SK-N-SH (cell line): ENCODE measurements at regions not wholly inside any gene's neighbourhood (a gene's known extent, or its start where the extent isn't known, plus 50 kb on each side); places are given as distances from the start of the nearest gene placed in this dataset.

Experiments used
- CTCF ChIA-PET: fragments of 300-600, 350-600 bp; formaldehyde crosslinking; extraction: SDS; loops from one replicate; lab custom pipeline; 2021; lab: Yijun Ruan, JAX
- POLR2A ChIA-PET: fragments of 350-600 bp; sonication (Branson Sonifier 250); formaldehyde crosslinking; extraction: SDS; loops from one replicate; lab custom pipeline; 2020; ENCODE audit warnings: antibody characterized with exemption, inconsistent platforms; lab: Yijun Ruan, JAX
- DNase-seq: peaks from one replicate; pipeline ENCODE4 v3.0.0; 2012
- H2AFZ ChIP-seq: fragments of 200-600 bp; sonication (generic); 2 replicates; pipeline ENCODE4 v1.8.1; 2016; ENCODE audit warnings: antibody characterized with exemption, mild to moderate bottlenecking, low read depth
- H3F3A ChIP-seq: fragments of 200-600 bp; sonication (generic); replicated peaks from 2 replicates; pipeline ENCODE3; 2016; ENCODE audit warnings: antibody characterized with exemption, mild to moderate bottlenecking; ENCODE audit not compliant: insufficient read depth
- H3K27ac ChIP-seq, 2 experiments: fragments of 200-500 bp in 1 of 2; fragments of 200-600 bp in 1 of 2; sonication (Bioruptor generic) in 1 of 2; sonication (generic), shearing (Covaris generic) in 1 of 2; 2 replicates each; pipeline versions ENCODE4 v1.5.1 to v1.6.1; 2014 to 2016; ENCODE audit warnings: low read depth in 2 of 2, inconsistent platforms in 1 of 2, low read length in 1 of 2, mild to moderate bottlenecking in 1 of 2, mixed read lengths in 1 of 2
- H3K27me3 ChIP-seq: fragments of 200-600 bp; sonication (generic), shearing (Covaris generic); 2 replicates; pipeline ENCODE4 v1.6.1; 2016; ENCODE audit warnings: mixed run types; ENCODE audit not compliant: insufficient read depth
- H3K36me3 ChIP-seq, 2 experiments: fragments of 200-500 bp in 1 of 2; fragments of 200-600 bp in 1 of 2; sonication (Bioruptor generic) in 1 of 2; sonication (generic) in 1 of 2; replicated peaks in 1 of 2; 2 replicates each; pipeline versions ENCODE3 to v1.5.1; 2014 to 2016; ENCODE audit warnings: low read length in 1 of 2, mild to moderate bottlenecking in 1 of 2; ENCODE audit not compliant: insufficient read depth in 2 of 2, control insufficient read depth in 1 of 2
- H3K4me1 ChIP-seq, 2 experiments: fragments of 200-500 bp in 1 of 2; fragments of 200-600 bp in 1 of 2; sonication (Bioruptor generic) in 1 of 2; sonication (generic), shearing (Covaris generic) in 1 of 2; 2 replicates each; pipeline versions ENCODE4 v1.5.1 to v1.6.1; 2014 to 2016; ENCODE audit warnings: low read depth in 1 of 2, low read length in 1 of 2, mixed run types in 1 of 2; ENCODE audit not compliant: insufficient read depth in 2 of 2, control insufficient read depth in 1 of 2
- H3K4me2 ChIP-seq: fragments of 200-600 bp; sonication (generic), shearing (Covaris generic); 2 replicates; pipeline ENCODE4 v1.6.1; 2017; ENCODE audit warnings: mixed run types
- H3K4me3 ChIP-seq, 2 experiments: fragments of 200-500 bp in 1 of 2; fragments of 200-600 bp in 1 of 2; sonication (Bioruptor generic) in 1 of 2; sonication (generic), shearing (Covaris generic) in 1 of 2; 2 replicates each; pipeline versions ENCODE4 v1.5.1 to v1.8.1; 2014 to 2016; ENCODE audit warnings: low read depth in 2 of 2, inconsistent platforms in 1 of 2, low read length in 1 of 2, mild to moderate bottlenecking in 1 of 2, mixed read lengths in 1 of 2, moderate library complexity in 1 of 2
- H3K79me2 ChIP-seq: fragments of 200-600 bp; sonication (generic); 2 replicates; pipeline ENCODE4 v1.8.1; 2017; ENCODE audit warnings: mild to moderate bottlenecking; ENCODE audit not compliant: insufficient read depth
- H3K9ac ChIP-seq: fragments of 200-600 bp; sonication (generic); 2 replicates; pipeline ENCODE4 v1.6.1; 2017; ENCODE audit warnings: mixed run types
- H3K9me2 ChIP-seq: fragments of 200-600 bp; sonication (generic); 2 replicates; pipeline ENCODE4 v1.6.1; 2017; ENCODE audit warnings: mixed run types
- H3K9me3 ChIP-seq: fragments of 200-600 bp; sonication (generic); 2 replicates; pipeline ENCODE4 v1.6.1; 2017; ENCODE audit warnings: mixed run types, mild to moderate bottlenecking, moderate library complexity
- H4K20me1 ChIP-seq: fragments of 200-600 bp; sonication (generic); 2 replicates; pipeline ENCODE4 v1.6.1; 2017; ENCODE audit warnings: mild to moderate bottlenecking, mixed run types; ENCODE audit not compliant: insufficient read depth
- CHD2 ChIP-seq: fragments of 150-350 bp; IDR thresholded peaks from 2 replicates; pipeline ENCODE4 v1.6.1; 2018; ENCODE audit warnings: low read length; ENCODE audit not compliant: partially characterized antibody
- ELF1 ChIP-seq: IDR thresholded peaks from 2 replicates; pipeline ENCODE4 v1.4.0; 2012
- EP300 ChIP-seq, 2 experiments: IDR thresholded peaks; 2 replicates each; pipeline versions ENCODE4 v1.4.0 to v1.6.1; 2012; ENCODE audit warnings: borderline replicate concordance in 1 of 2, low read depth in 1 of 2, low read length in 1 of 2
- EZH2phosphoT487 ChIP-seq: fragments of 200-600 bp; sonication (generic); IDR thresholded peaks from 2 replicates; pipeline ENCODE4 v1.6.1; 2017; ENCODE audit warnings: low read depth, mixed run types, mild to moderate bottlenecking, antibody characterized with exemption, moderate library complexity, borderline replicate concordance
- FOXJ3 ChIP-seq: sonication (generic); formaldehyde crosslinking; IDR thresholded peaks from 2 replicates; pipeline ENCODE4 v1.5.1; 2020; ENCODE audit warnings: mild to moderate bottlenecking, missing genetic modification reagents
- GABPA ChIP-seq: IDR thresholded peaks from 2 replicates; pipeline ENCODE4 v1.4.0; 2012; ENCODE audit warnings: low read depth, mild to moderate bottlenecking
- GATA2 ChIP-seq: sonication (generic); formaldehyde crosslinking; IDR thresholded peaks from 2 replicates; pipeline ENCODE4 v1.5.0; 2020; ENCODE audit warnings: mild to moderate bottlenecking, missing genetic modification reagents
- MAX ChIP-seq: IDR thresholded peaks from 2 replicates; pipeline ENCODE4 v1.4.0; 2012; ENCODE audit warnings: low read depth
- MXI1 ChIP-seq: IDR thresholded peaks from 2 replicates; pipeline ENCODE4 v1.6.1; 2012; ENCODE audit warnings: mild to moderate bottlenecking, low read depth, low read length, improper control_type of control experiment
- NFIC ChIP-seq: IDR thresholded peaks from 2 replicates; pipeline ENCODE4 v1.4.0; 2012; ENCODE audit warnings: borderline replicate concordance
- NRF1 ChIP-seq: IDR thresholded peaks from 2 replicates; pipeline ENCODE4 v1.6.1; 2012; ENCODE audit warnings: low read depth, mild to moderate bottlenecking, low read length
- RAD21 ChIP-seq: IDR thresholded peaks from 2 replicates; pipeline ENCODE4 v1.6.1; 2012; ENCODE audit warnings: mild to moderate bottlenecking, low read length
- RCOR1 ChIP-seq: fragments of 150-350 bp; IDR thresholded peaks from 2 replicates; pipeline ENCODE4 v1.6.1; 2017; ENCODE audit warnings: antibody characterized with exemption, low read length
- REST ChIP-seq: IDR thresholded peaks from 2 replicates; pipeline ENCODE4 v1.6.1; 2012; ENCODE audit warnings: mild to moderate bottlenecking, low read depth, low read length, moderate library complexity
- RXRA ChIP-seq: IDR thresholded peaks from 2 replicates; pipeline ENCODE4 v1.4.0; 2012; ENCODE audit warnings: low read depth, mild to moderate bottlenecking, borderline replicate concordance
- USF2 ChIP-seq: fragments of 150-350 bp; IDR thresholded peaks from 2 replicates; pipeline ENCODE4 v1.6.1; 2017; ENCODE audit warnings: antibody characterized with exemption, low read length, low read depth, borderline replicate concordance
- WGBS: methylation state at CpG from one replicate; pipeline ENCODE4 v1.1.6; 2017; ENCODE audit warnings: low lambda C conversion rate; 5-methylcytosine and 5-hydroxymethylcytosine counted together
- TF ChIP-seq, protein P1 (sequence below): IDR thresholded peaks from 2 replicates; pipeline ENCODE4 v1.4.0; 2012; ENCODE audit warnings: low read depth, borderline replicate concordance
- TF ChIP-seq, protein P2 (sequence below): fragments of 200-600 bp; sonication (generic); IDR thresholded peaks from 2 replicates; pipeline ENCODE4 v1.6.1; 2017; ENCODE audit warnings: antibody characterized with exemption, mild to moderate bottlenecking, moderate library complexity
- TF ChIP-seq, protein P3 (sequence below): IDR thresholded peaks from 2 replicates; pipeline ENCODE4; 2012

DNA sequence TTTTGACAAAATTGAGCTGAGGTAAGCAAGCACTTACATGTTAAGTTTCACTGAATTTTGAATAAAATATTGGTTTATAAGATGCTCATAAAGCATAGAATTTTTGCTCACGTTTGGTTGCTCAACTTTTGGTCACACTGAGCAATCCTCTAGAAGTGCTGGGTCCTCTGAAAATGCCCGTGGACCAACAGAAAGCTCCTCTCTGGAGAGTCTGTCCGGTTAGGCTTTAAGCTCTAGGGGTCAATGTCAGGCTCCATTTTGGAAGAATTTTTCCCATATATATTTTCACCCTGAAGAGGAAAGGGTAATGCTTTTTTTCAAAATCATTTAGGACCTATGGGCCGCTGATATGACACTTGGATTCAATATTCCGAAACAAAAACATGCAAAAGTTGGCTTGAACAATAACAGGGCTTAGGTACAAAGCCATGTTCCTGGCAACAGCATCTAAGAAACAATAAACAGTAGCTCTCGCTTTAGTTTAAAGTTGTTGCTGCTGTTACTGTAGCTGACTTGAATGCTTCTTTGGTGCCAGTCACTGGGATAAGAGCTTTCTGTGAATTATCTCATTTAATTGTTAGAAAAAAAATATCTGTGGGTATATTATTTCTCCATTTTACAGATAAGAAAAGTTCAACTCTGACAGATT is 131.7 kb upstream of the ESRRG start:
- Histone ChIP-seq H4K20me1 (no peaks in the 10 kb centered on the region), H3K4me1 (no peaks in the 10 kb centered on the region), H3K4me2 (no peak overlapping the region), H3K9me2 (no peaks in the 10 kb centered on the region), H3K27me3 (no peaks in the 10 kb centered on the region), H3K27ac (no peak overlapping the region), H3K4me3 (no peak overlapping the region), H3F3A (no peaks in the 10 kb centered on the region), H3K9me3 (no peaks in the 10 kb centered on the region), H2AFZ (no peak overlapping the region)
- 62% methylated on average over 6 of the region's 6 CpGs for WGBS
- CTCF ChIA-PET: interaction anchor here (0.7 to 1.1 kb wide), 2 partner anchors 105 to 156 kb away, joined by 3 to 4 read pairs; no protein-coding TSS in a partner anchor
- no peak for DNase-seq
- no peak for TF ChIP-seq NRF1
- TF ChIP-seq GATA2 (CRISPR knock-in tag): no peak
- no peak for TF ChIP-seq MXI1
- no peak for TF ChIP-seq EP300 (IDR thresholded peaks at IDR 0.05; ENCODE audit: borderline replicate concordance in 1 of 2, low read depth in 1 of 2, low read length in 1 of 2)
- no peak for TF ChIP-seq NFIC
- TF ChIP-seq RXRA: no peak
- TF ChIP-seq REST: no peak
- TF ChIP-seq ELF1: no peak
- TF ChIP-seq, protein P1, sequence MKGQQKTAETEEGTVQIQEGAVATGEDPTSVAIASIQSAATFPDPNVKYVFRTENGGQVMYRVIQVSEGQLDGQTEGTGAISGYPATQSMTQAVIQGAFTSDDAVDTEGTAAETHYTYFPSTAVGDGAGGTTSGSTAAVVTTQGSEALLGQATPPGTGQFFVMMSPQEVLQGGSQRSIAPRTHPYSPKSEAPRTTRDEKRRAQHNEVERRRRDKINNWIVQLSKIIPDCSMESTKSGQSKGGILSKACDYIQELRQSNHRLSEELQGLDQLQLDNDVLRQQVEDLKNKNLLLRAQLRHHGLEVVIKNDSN: no peak
- no peak for TF ChIP-seq MAX
- TF ChIP-seq, protein P2, sequence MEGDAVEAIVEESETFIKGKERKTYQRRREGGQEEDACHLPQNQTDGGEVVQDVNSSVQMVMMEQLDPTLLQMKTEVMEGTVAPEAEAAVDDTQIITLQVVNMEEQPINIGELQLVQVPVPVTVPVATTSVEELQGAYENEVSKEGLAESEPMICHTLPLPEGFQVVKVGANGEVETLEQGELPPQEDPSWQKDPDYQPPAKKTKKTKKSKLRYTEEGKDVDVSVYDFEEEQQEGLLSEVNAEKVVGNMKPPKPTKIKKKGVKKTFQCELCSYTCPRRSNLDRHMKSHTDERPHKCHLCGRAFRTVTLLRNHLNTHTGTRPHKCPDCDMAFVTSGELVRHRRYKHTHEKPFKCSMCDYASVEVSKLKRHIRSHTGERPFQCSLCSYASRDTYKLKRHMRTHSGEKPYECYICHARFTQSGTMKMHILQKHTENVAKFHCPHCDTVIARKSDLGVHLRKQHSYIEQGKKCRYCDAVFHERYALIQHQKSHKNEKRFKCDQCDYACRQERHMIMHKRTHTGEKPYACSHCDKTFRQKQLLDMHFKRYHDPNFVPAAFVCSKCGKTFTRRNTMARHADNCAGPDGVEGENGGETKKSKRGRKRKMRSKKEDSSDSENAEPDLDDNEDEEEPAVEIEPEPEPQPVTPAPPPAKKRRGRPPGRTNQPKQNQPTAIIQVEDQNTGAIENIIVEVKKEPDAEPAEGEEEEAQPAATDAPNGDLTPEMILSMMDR: no peak
- no peak for TF ChIP-seq CHD2
- TF ChIP-seq, protein P3, sequence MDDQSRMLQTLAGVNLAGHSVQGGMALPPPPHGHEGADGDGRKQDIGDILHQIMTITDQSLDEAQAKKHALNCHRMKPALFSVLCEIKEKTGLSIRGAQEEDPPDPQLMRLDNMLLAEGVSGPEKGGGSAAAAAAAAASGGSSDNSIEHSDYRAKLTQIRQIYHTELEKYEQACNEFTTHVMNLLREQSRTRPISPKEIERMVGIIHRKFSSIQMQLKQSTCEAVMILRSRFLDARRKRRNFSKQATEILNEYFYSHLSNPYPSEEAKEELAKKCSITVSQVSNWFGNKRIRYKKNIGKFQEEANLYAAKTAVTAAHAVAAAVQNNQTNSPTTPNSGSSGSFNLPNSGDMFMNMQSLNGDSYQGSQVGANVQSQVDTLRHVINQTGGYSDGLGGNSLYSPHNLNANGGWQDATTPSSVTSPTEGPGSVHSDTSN: no peak
- TF ChIP-seq RCOR1: no peak
- no peak for TF ChIP-seq GABPA
- TF ChIP-seq EZH2phosphoT487: no peak
- TF ChIP-seq FOXJ3 (CRISPR knock-in tag): no peak
- no peak for TF ChIP-seq USF2
- TF ChIP-seq RAD21: no peak
- TF ChIP-seq, all 33 proteins: peak for 0
- Histone ChIP-seq H3K36me3 (no peaks in the 10 kb centered on the region), H3K79me2 (no peaks in the 10 kb centered on the region), H3K9ac (no peak overlapping the region)
- POLR2A ChIA-PET: no interaction called here
